Activated CD4-positive, alpha-beta T cell treated with anti-CD3 and anti-CD28 coated beads, Interleukin-10, Interleukin-2, amounts not matched to agents 100 ng/mL and 50 ng/mL, durations not matched to agents 16 hours and 8 hours (primary cell): ENCODE measurements at regions not wholly inside any gene's neighbourhood (a gene's known extent, or its start where the extent isn't known, plus 50 kb on each side); places are given as distances from the start of the nearest gene placed in this dataset.
"Not testable (repeated sequence)": the region's sequence is repeated elsewhere in the genome, so short reads cannot be mapped to it uniquely, and the experiment has no call there.

Experiments used
- DNase-seq: peaks from one replicate; pipeline ENCODE4 v3.0.0-alpha.2; 2020

DNA sequence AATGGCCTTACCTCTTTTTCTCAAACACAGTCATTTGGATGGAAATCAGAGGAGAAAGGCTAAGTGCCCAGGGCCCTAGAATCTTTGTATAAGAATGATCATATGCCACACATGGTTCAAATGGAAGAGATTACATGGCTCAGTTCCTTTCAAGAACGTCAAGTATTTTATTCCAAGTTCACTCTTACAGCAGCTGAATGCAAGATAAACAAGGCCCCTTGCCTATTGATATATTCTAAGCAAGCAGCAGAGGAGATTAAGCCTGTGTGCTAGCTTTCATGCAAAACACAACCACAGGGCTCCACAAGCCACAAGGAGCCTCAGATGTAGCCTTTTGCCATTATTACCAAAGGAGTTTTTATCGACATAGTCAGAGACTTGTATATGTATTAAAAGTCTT is 55.3 kb upstream of the SLCO6A1 start:
- DNase-seq = no peak

DNA sequence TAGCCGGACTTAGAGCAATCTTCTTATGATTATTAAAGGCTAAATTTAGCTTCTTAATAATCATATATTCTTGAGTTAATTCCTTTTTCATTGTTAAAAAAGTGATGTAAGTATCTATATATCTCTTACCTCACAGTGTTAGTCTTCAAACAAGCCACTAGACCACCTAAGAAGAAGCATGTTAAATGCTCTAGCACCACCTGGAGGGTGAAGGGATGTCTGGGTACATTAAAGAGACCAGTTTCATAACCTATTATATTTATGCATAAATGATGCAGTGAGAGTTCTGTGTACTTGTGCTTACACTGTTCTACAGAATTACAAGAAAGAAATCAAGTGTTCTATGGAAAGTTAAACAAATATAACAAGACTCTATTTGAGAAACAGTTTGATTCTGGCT is 55.9 kb upstream of the SLCO6A1 start:
- DNase-seq = no peak

DNA sequence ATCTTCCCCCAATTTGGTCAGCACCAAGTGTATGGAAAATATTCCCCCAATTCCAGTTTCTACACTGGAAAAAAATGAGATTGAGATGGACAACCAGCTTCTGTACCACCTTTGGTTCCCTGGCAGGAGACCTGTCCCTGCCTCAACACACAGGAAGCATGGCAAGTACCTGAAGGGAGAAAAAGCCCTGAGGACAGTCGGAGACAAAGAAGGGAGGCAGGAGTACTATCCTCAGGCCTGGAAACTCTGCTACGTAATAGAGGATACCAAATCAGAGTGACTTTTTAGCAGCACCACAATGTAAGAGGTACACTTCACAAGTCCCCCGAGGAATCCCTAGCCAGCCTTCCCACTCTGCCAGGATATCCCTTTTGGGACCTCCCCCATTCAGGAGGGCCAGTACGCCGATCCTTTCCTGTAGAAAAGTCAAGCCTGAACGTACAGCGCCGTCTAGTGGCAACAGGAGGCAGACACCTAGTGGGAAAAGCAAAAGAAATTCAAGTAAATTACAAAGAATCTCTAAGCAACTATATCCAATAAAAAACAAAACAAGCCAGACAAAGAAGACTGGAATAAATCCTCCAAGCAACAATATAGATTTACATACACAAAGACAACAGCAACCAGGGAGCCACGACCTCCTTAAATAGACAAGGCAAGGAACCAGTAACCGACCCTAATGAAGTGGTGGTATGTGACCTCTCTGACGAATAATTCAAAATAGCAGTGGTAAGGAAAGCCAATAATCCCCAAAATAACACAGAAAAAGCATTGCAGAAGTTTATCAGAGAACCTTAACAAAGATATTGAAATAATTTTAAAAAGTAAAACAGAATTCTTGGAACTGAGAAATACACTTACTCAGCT is 63.3 kb upstream of the SLCO6A1 start:
- peak; percentile 21 for DNase-seq

DNA sequence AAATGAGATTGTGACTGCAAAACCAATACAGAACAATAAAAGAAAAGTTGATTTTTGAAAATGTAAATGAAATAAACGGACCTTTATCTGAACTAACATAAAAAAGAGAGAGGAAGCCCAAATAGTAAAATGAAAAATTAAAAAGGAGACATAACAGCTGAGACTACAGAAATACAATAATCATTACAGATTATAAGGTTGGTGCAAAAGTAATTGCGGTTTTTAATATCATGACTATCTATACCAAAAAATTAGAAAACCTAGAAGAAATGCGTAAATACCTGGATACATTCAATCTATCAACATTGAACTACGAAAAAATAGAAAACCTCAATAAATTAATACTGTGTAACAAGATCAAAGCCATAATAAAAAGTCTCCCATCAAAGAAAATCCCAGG is 71.9 kb upstream of the SLCO6A1 start:
- DNase-seq = no peak

DNA sequence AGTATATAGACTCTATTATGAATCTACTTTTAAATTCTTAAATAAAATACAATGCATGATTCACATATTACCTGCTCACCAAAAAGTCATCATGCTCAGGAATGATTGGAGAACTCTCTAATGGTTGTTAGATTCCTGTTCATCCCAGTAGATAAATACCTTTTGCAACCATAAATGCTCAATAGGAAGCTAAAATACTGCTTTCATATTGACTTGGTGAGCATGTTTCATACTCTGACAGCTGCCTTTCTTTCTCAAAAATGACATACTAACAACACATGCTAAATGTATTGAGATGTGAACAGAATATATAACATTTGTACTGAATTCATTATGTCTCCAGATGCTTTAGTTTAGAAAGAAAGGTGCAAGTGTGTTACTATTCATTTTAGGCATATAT is 79.6 kb upstream of the SLCO6A1 start:
- DNase-seq = no peak

DNA sequence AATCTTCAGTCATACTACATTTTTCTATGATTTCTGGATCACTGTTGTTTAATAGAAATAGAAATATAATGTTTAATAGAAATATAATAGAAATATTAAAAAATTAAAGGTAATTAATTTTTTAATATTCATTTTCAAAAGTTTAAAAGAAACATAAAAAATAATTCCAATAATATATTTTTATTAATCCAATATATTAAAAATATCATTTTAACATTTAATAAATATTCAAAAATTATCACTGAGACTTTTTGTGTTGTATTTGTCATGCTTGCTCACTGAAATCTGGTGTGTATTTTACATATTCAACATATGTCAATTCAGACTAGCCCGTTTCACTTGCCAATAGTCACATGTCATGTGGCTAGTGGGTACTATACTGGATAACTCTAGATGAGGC is 80.6 kb upstream of the SLCO6A1 start:
- no peak for DNase-seq

DNA sequence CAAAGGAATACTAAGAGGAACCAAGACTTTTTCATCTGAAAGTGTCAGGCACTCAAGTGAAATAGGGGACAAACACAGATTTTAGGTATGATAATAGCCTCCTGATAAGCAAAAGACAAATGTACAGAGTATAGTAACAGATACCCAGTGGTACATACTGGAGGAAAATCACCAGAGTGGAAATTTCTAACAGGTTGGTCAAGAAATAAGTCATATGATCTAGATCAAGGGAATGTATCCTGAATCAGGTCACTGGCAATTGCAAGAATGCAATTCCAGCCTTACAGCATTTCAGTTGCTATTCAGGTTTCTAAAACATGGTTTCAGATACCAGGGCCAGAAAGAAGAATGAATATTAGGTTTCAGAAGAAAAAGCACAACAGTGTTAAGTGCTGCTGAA is 82.2 kb upstream of the SLCO6A1 start:
- no peak for DNase-seq

DNA sequence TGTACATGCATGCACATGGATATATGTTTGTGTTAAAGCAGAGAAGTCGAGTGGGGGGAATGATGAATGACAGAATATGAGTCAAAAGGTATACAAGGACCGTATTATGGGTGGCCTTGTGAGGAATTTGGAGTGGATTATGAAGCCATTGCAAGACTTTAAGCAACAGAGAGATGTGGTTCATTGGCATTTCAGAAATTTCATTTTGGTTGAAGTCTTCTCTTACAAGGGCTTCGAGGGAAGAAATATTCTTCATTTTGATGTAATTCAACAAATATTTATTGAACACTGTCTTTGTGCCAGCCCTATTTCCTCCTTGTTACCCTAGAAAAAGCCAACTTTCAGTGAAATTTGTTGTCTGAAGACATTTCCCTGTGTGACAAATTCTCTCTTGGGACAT is 83.9 kb upstream of the SLCO6A1 start:
- DNase-seq = no peak

DNA sequence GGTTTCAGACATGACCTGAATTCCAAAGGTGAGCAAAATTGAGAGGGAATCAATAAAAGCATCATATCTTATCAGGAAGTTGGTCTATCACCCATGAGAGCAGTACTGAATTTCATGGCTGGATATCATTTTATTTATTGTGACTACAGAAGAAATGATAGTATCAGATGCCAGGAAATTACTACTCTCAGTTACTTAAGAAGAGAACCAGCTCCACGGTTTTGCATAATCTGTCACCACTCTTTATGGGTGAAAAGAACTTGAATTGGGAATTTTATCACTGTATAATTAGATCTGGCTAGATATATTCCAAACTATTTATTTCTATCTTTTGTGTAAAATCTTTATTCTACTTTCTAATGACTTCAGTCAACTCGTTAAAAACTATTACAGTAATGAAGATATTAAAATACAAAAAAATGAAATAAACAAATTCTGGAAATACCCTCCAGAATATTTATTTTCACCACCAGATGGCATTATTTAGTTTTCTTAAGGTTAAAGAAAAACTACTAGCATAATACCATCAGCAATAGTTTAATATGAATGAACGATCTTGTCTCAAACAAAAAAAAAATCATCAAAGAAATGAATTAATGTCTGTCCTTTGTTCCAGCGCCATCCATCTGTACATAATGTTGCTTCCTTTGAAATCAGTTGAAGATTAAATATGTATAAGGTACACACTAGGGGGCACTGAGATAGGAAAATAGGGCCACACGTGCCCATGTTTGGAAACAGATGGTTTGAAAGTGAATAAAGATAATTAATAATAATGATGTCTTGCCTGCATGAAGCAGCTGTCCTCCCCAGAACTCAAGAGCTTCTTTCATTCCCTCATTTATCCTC is 84.7 kb upstream of the SLCO6A1 start:
- DNase-seq = no peak

DNA sequence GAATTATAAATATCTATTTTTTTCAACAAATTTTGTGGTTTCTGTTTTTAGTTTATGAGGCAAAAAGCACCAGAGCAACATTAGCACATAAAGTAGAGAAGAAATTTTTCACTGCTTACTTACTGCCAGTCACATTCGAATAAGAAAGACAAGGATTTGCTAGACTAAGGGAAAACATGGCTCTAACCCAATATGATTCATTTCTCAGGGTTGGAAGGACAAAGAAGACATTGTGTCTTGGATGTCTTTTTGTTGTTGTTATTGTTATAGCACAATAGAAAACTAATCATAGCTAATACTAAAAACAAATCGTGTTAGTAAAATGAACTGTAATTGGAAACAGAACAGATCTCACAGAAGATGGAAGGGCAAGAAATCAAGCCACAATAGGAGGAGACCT is 90.9 kb upstream of the SLCO6A1 start:
- no peak for DNase-seq

DNA sequence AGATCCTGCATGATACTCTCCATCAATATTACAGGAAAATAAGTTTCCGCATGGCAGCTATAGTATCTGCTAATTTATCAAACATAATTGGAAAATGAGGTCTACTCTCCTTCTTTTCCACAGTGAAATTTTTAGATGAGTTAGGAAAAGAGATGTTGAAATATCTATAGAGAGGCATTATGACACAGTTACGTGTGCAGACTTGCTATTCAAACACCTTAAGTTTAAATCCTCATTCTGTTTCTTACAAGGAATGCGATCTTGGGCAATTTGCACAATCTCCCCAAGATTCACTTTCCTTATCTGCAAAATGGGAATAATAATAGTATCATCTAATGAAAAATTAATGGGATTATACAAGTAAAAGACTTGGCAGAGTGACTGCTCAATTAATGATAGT is 91.7 kb upstream of the SLCO6A1 start:
- no peak for DNase-seq

DNA sequence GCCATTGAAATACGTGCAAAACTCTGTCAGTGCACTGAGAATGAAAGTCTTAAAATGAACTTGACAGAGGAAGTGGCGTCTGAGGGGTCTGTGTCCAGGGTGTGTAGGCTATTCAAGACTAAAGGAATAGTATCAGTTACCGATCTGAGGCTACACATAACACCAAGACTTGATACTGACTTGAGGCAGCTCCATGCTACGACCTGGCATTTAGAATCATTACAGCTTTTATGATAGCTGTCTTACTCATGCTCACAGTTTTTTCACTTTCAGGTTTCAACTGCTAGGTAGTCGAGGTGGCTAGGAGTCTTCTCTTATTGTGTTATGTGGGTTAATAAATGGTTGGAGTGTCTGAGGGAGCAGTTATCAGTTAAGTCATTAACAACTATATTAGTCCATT is 92.8 kb upstream of the SLCO6A1 start:
- peak; percentile 18 for DNase-seq

DNA sequence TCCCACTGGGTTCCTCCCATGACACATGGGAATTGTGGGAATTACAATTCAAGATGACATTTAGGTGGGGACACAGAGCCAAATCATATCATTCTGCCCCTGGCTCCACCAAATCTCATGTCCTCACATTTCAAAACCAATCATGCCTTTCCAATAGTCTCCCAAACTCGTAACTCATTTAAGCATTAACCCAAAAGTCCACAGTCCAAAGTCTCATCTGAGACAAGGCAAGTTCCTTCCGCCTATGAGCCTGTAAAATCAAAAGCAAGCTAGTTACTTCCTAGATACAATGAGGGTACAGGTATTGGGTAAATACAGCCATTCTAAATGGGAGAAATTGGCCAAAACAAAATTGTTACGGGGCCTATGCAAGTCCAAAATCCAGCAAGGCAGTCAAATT is 93.8 kb upstream of the SLCO6A1 start:
- not testable (repeated sequence) for DNase-seq

DNA sequence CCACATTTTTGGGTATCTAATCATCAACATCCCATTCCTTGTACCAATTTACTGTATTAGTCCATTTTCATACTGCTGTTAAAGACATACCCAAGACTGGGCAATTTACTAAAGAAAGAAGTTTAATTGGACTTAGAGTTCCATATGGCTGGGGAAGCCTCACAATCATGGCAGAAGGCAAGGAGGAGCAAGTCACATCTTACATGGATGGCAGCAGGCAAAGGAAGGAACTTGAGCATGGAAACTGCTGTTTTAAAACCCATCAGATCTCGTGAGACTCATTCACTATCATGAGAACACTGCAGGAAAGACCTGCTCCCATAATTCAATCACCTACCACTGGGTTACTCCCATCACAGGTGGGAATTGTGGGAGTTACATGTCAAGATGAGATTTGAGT is 95.4 kb upstream of the SLCO6A1 start:
- no peak for DNase-seq

DNA sequence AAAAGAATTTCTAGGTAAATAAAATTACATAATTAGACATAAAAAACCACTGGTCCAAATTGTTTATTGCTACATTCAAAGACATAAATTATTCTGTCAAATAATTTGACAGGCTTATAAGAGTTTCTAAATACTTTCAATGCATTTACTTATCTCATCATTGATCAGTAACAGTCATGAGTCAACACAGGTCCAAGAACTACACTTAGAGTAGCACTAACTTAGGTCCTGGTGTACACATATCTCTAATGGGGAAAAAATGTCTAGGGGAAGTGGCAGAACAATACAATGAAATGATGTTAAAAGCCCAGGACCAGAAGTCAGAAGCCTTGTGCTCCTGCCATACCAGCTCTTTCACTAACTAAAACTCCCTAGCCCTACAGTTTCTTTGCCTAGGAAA is 96.5 kb upstream of the SLCO6A1 start:
- no peak for DNase-seq

DNA sequence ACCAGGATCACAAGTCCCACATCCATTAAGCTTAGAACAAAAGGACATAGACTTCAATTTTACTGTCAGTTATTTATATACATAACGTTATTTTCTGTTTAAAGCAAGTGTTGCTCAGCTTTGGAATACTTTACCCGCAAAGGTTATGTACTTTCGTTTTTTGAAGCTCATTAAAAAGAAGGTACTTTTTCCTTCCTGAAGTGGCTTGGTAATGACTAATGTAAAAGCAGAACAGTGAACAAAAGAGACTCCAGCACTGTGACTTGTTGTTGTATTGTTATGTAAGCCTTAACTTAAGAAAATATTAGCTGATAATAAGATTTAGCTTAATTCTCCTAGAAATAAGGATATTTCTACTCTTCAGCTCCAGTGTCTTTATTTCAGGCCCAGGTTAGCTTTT is 97.3 kb upstream of the SLCO6A1 start:
- peak; percentile 2 for DNase-seq

DNA sequence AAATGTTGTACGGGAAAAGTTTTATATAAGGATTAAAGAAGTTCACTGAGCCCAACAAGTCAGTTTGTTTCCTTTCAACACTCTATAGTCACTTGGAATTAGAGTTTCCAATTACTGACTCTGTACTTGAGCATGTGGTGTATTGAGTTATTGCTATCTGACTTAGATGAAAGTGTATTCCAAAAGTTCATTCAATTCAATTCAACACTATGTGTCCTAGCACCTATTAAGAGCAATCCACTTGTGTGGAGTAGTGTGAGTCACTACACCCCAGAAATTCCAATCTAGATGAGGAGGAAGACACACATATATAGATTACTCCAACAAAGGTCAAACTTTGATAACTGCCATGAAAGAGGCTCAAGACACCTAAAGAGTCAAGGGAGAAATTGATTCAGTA is 98.2 kb upstream of the SLCO6A1 start:
- no peak for DNase-seq

DNA sequence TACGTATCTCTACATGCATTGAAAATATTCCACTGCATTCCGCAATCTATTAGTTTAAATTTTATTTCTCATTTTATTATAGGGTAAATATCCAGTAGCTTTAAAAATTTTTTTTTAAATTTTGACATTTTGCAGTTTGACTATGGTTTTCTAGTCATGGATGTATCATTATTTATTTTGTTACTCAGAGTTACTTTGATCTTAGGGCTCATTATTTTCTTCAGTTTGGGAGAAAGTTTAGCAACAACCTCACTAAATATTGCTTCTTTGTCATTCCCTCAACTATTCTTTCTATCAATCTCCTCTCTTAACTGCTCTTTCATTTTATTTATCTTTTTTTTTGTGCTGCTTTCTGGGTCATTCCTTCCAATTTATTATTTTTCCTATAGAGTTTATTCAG is 100.5 kb upstream of the SLCO6A1 start:
- DNase-seq = no peak

DNA sequence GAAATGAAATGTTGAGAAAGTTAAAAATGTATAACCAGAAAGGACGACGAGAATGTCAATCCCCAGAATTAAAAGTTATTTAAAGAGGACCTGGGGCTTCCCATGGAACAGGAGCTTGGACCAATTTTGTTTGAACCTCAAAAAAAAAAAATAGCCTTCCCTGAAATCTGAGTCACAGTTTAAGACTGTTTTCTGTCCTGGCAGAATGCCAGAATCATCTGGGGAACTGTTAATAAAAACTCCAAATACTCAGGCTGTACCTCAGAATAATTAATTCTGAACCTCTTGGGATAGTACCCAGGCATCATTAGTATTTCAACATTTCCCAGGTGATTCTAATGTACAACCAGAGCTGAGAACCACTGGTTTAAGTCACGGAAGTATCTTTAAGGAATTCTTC is 102.2 kb upstream of the SLCO6A1 start:
- no peak for DNase-seq

DNA sequence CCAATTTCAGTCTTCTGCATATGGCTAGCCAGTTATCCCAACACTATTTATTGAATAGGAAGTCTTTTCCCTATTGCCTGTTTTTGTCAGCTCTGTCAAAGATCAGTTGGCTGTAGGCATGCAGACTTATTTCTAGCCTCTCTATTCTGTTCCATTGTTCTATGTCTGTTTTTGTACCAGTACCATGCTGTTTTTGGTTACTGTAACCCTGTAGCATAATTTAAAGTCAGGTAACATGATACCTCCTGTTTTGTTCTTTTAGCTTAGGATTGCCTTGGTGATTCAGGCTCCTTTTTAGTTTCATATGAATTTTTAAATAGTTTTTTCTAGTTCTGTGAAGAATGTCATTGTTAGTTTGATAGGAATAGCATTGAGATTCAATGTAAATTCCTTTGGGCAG is 104.9 kb upstream of the SLCO6A1 start:
- no peak for DNase-seq

DNA sequence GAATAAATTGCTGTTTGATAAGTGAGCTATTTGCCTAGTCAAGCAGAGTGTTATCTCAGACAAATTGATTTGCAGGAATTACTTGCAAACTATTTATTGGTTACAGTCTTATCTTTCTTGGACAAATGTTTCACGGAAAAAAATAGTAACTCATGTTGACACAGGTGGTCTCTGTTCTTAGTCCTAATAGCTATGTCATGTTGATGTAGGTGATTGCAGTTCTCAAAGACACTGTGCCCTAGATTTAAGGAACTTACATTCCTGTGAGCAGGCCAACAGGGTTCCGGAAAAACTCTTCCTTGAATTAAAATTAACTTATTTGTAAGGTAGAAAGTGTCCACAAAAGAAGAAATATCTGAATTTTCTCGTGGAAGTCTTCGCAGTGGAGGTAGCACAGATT is 109.6 kb upstream of the SLCO6A1 start:
- DNase-seq = no peak

DNA sequence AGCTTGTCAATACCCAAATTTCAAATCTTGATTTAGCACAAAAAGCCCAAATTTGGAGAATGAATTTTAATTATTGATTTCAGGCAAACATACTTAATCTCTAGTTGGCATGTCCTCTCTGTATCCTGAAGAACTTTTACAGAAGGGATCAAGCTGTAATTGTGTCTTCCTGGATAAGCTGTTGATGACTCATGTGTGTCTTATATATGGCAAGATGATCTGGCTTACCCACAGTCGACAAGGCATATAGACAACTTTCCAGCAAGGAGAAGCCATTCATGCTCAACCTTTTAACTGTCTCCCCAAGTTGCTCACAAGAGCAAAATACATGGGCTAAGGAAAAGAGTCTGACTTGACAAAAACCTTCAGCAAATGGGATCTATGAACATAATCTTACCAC is 112.5 kb upstream of the SLCO6A1 start:
- DNase-seq = no peak

DNA sequence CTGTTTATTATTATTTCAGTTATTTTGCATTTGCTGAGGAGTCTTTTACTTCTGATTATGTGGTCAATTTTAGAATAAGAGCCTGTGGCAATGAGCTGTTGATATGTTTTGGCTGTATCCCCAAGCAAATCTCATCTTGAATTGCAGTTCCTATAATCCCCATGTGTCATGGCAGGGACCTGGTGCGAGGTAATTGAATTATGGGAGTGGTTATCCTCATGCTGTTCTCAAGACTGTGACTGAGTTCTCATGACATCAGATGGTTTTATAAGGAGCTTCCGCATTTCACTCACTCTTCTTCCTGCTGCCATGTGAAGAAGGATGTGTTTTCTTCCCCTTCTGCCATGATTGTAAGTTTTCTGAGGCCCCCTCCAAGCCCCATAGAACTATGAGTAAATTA is 114.9 kb upstream of the SLCO6A1 start:
- DNase-seq = no peak
